Stimulated activated CD4-positive, alpha-beta T cell treated with anti-CD3 and anti-CD28 coated beads, Interleukin-2, amount 100 ng/mL, for 4 hours (primary cell): ENCODE measurements at regions not wholly inside any gene's neighbourhood (a gene's known extent, or its start where the extent isn't known, plus 50 kb on each side); places are given as distances from the start of the nearest gene placed in this dataset.

ENCODE experiments used
- DNase-seq: peaks from one replicate; pipeline ENCODE4 v3.0.0-alpha.2; 2020; ENCODE audit warnings: low read depth

DNA sequence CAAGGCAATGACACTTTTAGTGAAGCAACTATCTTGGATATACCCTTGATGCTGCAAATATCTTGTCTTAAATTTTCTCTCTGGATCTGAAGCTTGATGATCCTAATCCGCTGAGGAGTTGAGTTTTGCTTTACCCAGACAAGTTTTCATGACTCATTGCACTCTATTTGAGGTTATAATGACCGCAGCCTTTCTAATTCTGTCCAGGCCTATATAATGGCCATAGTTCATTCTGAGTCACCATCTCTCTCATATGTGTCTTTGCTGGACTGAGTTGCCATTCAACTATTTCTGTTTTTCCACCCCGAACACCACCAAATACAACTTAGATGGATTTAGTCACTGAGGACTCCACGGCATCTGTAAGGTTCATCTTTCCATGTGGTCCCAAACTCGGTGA lies 802.1 kb upstream of the FAM98A start:
- DNase-seq: no peak

DNA sequence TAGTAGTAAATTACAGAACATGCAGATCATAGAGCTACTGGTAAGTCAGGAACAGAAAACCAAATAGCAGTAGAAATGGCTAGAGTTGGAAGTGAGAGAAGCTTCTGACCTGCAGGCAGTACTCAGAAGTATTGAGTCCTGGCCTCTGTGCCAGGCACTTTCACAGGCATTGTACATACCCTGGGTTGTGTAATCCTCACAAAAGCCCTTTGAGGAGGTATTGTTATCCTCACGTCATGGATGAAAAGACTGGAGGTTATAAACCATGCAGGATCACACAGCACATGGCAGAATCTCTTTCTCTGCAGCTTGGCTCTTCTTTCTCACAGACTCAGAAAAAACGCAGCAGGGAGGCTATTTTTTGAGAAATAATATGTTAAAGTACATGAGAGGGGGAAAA lies 789.3 kb upstream of the FAM98A start:
- DNase-seq: no peak

DNA sequence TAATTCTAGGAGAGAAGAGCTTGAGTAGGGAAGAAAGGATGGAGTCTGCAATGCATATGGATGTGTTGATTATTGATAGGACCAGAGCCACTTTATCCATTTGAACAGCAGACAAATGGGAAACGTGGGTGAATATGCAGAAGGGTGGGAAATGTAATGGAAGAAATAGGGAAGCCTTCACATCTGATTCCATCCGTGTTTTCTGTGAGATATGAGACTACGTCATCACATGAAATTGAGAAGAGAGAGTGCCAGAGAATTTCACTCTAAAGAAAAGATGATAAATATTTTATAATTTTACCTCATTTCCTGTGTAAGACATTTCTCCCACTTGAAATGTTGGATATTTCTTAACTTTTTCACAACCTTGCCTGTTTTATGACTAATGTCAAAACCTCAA lies 788.4 kb upstream of the FAM98A start:
- DNase-seq: no peak

DNA sequence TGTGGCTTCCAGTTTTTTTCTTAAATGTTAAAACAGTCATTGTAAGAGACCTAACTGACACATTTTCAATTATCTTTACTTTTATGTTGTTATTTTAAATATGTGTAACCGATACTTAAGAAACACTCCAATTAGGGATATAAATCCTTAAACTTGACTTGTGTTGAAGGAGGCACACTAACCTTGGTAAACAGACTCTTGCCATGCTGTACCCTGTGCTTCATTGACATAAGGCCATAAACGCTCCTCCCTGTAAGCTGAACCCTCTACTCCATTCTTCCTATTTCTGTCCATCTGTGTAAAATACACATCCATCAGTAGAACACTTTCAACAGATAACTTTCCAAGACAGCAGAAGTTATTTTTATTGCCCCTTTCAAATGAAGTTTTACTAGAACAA lies 780.5 kb upstream of the FAM98A start:
- no peak for DNase-seq

DNA sequence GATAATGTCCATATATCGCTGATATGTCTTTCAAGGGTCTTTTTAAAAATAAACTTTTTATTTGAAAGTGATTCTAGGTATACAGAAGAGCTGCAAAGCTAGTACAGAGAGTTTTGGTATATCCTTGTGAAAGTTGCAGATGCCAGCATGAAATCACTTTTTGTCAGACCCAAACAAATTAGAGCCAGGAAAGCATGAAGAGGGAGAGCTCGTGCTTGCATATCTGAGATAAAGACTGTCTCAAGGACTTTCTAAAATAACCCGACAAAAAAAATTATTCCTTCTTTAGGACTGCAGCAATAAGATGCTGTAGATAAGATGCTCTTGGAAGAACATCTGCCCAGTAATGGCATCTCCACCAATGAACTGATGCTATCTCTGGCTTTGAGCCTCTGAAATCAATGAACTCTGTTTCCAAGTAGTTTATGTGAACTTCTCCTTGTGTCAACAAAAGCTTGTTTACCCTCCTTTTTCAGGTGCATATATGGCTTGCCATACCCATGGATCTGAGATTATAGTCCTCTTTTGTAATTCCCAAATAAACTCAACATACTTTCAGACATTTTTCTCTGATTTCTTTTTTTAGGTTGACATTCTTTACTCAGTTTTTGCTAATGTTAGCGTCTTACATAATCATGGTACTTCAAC lies 774.6 kb upstream of the FAM98A start:
- no peak for DNase-seq

DNA sequence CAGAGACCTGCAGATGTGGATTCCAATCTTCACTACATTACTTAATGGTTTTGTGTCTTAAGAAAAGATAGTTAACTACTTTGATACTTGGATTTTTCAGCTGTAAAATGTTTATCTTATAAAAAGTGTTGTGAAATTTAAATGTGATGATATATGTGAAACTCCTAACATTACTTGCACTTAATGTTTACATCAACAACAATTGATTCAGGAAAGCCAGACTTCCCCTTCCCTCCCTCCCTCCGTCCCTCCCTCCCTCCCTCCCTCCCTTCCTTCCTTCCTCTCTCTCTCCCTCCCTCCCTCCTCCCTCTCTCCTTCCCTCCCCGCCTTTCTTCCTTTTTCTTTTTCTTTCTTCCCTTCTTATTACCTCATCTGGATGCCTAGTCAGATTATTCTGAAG lies 773.9 kb upstream of the FAM98A start:
- no peak for DNase-seq

DNA sequence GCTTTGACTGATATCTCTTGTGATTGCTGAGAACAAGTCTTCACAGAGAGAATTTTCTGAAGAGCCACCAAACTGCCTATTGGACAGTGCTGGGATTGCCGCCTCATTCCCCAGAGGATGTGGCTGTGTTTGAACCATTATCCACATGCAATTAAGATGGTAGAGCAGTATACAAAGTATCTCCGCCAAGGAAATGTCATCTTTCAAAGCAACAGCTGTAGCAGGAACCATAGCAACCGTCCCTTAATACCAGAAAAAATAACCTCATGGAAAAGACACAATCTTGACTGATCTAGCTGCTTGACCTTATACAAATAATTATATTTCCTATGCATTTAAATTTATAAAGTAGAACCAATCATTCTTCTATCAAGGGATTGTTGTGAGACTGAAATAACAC lies 772.6 kb upstream of the FAM98A start:
- DNase-seq: no peak

DNA sequence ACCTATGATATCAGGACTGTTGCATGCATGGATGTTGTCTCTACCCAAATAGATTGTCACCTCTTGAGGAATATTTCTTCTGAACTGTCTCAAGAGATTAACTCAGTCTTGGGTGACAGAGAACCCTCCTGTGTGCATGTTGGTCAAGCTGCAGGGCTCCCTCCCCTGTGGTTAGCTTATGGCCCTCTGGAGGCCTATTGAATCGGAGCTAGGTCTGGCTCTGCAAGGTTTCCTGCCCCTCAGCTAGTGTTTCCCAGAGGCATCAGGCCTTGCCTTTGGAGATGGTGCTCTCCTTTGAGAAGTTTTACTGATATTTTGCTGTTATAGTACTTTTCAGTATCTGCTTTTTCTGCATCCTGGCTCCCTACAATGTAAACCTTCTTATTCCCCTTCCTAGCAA lies 769.2 kb upstream of the FAM98A start:
- DNase-seq: no peak

DNA sequence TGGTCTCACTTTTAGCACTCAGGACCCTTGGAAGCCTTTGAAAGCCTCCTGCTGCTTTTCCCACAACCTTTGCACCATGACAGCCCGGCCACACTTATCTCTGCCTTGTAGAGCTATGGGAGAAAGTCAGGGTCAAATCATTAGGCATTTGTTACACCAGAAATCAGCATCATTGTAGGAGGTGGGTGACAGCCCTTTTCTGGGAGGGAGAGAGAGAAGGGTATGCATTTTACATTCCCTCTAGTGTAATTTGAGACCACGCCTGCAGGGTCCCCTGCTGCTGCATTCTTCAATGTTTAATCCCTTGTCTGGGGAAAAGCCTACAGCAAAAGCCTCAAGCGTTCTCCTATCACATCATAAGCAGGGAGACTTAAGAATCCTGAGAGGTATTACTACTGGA lies 766.8 kb upstream of the FAM98A start:
- no peak for DNase-seq

DNA sequence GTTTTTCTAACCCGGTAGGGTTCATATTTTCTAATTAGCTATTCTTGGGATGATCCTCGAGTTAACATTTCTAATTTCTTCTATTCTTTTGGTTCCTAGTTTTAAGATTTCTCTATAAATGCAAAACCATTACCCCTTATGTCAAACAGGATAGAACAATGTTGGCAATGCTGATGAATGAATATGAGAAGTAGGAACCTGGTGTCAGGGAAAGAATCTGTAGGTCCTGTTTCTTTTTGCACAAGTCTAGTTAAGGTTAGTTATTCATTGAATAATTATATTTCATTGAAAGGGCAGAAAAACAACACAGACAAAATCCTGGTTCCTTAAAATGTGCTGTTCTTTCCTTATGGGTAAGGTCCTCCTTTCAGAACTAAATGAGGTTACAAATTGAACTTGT lies 766.4 kb upstream of the FAM98A start:
- DNase-seq: no peak

DNA sequence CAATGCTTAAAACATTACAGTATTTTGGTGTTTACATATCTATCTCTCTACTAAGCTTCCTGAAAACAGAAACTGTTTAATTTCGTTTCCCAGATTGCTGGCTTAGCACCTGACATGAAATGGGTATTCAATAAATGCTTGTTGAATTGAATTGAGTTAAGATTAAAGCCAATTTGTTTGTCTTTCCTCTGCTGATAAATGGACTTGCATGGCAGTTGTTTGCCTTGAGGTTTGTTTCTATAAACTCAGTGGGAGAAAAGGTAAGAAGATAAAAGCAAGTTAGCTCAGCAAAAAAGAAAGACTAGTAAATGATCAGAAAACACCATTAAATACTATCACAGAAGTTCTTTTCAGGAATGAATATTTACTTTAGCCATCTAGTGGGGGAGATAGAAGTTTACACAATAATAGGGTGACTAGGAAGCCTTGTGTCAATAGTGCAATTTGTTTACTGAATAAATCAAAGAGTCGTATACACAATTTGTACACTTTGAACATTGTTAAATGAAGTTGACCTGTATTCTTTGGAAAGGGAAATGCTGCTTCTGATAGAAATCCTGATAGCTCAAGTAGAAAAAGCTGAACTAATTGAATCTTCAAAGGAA lies 754.5 kb upstream of the FAM98A start:
- no peak for DNase-seq

DNA sequence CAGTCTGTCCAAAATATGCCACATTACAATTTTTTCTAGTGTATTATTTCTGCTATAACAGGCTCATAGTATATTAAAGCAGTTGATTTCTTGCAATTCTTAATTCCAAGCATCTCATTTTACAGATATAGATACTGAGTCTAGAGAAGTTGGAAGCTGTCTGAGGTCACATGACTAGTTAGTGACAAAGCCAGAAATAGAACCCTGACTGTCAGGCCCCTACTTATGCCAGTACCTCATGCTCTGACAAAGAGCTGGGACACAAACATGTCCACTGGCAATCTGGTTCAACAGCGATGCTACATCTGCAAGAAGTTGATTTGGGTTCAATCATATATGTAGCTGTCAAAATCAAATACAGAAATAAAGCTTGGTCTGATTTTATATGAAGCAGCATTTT lies 750.4 kb upstream of the FAM98A start:
- no peak for DNase-seq

DNA sequence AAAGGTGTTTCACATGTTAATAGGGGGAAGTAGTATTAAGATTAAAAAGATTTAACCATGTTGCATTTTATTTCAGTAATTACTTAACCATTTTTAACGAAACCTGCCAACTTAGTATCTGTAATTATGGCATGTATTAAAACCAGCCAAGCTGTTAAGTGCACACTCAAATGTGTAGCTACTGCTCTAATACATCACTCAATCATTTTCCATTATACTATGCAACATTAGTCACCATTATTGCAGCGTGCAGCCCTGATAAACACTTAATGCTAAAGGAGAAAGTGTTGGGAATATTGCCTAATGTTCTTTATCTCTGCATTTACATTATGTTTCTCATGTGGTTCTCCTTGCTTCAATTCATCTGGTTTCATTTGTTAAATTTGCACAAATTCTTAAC lies 745.9 kb upstream of the FAM98A start:
- no peak for DNase-seq

DNA sequence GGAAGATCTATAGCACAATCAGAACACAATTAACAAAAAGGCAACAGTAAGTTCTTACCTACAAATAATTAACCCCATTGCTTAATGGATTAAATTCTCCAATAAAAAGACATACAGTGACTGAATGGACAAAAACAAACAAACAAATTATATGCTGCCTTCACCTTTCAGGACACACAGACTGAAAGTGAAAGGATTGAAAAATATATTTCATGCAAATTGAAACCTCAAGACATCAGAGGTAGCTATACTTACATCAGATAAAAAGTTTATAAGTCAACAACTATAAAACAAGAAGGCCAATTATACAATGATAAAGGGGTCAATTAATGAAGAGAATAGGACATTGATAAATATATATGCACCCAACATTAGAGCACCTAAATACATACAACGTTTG lies 741.2 kb upstream of the FAM98A start:
- no peak for DNase-seq

DNA sequence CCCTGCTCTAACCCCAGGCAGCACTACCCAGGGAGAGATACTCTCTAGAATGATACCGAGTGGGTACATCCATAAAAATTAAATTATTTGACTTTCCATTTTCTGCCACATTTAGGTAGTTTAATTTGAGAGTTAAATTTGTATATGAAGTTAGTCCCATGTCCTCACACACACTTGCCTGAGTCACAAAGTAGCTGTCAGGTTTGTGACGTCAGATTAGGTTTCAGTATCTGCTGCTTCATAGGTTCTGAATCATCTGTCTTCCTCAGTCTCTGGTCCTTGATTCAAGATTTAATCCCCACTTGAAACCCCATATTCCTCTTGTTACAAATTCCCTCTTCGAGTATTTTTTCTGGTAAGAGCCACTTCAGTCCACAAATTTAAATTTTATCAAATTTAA lies 738.6 kb upstream of the FAM98A start:
- DNase-seq: no peak

DNA sequence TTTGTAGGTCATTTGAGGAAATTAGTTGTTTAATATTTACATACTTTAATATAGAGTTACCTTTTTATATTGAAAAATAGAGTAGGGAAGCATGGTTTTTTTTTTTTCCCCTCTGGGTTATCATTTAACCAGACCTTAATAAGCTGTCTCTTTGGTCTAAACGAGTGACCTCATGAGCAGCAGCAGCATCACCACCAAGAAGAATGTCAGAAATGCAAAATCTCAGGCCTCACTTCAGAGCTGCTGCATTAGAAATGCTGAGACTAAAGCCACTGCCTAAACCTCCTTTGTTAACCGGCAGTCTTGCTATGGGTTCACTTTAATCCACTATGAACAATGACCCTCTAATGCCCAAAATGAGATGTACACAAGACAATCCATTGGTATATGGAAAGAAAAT lies 733.7 kb upstream of the FAM98A start:
- no peak for DNase-seq

DNA sequence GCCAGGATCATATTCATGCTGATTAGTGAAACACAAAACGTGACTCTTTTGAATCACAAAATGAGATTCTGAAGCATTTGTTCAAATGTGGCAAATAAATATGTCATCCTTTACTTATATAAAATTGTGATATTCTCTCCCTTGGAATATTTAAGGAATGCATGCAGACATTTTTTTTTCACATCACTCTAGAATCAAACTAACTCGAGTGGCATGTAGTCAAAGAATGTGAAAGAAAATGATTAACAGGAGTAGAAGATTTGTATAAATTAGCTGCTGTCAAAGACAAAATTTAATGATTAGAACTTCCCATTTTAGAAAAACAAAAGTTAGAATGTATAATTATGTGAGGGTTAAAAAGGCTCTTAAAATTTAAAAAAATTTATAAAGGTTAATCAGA lies 721.0 kb upstream of the FAM98A start:
- DNase-seq: no peak

DNA sequence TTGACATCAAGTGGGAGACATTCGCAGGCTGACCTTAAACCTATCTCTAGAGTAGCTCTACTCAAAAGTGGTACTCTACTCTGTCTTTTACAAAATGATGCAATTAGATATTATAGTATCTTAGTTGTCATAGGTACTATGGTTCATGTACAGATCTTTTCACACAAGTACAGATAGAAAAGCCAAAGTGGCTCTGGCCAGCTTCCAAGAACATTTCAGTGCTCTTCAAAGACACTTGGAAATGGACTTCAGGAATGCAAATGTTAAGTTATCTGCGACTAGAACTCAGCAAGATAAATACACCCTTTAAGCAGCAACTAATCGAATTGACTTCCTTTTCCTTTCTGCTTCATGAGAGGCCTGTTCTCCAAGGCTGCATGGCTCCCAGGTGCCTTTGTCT lies 718.7 kb upstream of the FAM98A start:
- no peak for DNase-seq

DNA sequence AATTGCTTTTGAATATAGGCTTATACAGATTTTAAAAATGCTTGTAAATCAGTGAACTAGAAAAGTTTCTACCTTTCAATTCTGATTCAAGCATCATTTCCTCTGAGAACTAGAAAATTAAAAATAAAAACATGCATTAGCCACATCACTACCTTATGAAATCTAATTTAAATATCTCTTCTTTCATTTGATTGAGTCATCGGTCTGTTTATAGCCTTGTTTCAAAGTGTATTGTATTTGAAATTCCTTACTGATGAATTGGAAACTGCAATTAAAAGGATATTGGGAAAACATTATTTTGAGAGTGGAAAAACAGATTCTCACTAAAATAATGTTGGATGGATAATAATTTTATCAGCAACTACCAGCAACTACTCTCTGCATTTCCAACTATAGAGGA lies 717.7 kb upstream of the FAM98A start:
- DNase-seq: no peak

DNA sequence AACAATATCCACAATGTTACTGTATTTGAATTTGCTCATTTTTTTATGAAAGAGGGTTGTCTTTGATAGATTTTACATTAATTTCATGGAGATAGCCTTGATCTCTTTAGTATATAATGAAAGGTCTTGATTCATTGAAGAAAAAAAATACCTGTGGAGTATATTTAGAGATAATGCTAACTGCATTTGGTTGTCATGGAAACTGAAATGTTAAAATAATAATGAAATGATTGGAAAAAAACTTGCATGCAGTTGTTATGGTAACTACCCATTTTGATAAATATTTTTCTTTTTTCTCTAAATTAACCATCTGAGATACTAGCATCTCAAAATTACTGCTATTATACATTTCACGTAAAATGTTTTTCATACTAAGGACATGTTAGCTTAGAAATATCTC lies 712.7 kb upstream of the FAM98A start:
- DNase-seq: no peak

DNA sequence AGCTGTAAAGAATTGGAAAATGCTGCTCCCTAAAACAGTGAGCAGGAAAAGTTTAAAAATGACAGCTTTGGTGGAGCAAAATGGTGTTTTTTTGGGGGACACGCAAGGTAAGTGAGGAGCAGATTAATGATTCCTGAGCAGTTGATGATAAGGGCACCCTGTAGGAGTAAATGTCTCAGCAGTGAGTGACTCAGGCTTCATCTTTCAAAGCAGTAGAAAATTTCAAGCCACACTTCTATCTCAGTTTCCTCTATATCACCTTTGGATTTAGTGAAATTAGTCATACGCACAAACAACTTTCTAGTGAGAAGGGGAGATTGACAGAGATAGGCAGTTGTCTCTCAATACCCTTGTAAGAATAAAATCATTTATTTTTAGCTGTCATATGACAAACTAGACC lies 709.0 kb upstream of the FAM98A start:
- DNase-seq: no peak

DNA sequence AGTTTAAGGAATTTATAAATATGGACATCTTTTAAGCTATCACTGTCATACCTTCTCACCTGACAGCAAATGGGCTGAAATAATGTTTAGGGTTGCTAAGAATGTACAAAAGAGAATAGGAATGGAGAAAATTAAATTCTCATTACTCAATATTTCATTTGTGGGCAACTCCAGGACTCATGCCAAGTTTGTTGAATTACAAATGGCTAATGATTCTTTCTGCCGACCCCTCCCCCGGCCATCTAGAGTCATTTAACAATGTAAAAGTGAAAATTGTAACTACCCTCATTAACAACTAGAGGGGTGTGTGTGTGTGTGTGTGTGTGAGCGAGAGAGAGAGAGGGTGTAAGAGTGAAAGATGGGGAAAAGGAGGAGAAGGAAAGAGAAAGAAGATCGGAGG lies 708.5 kb upstream of the FAM98A start:
- DNase-seq: no peak

DNA sequence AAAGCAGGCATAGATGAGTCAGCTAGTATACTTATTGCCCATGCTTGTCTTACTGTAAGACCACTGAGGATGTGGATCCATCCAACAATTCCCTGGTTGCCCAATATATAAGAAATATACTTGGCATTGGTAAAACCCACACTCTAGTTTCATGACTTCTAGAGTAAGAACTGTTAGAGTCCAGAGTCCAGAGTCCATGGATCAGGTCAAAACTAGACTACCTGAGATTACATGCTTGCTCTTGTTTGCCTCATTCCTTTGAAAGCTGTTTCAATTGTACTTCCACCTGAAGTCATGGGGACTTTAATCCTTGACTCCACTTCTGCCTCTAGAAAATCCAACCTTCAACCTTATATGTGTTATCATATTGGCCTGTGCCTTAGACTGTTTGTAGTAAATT lies 707.6 kb upstream of the FAM98A start:
- no peak for DNase-seq

DNA sequence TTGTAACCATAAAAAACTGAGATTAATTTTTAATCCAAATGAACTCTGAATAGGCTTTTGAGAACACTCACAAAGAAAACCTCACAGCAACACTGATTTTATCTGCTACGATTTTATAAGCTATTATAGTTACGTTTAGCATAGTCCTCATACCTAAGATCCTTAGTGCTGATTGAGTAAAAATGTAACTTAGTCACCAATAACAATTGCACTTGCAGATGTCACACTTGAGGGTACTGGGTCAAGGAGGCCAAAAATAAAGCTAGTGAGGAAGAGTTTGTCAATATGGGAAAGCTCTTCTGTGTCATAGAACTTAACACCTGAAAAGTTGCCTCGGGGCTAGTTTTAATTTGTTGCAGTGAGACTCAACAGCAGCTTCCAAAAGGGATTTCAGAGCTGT lies 706.5 kb upstream of the FAM98A start:
- no peak for DNase-seq

DNA sequence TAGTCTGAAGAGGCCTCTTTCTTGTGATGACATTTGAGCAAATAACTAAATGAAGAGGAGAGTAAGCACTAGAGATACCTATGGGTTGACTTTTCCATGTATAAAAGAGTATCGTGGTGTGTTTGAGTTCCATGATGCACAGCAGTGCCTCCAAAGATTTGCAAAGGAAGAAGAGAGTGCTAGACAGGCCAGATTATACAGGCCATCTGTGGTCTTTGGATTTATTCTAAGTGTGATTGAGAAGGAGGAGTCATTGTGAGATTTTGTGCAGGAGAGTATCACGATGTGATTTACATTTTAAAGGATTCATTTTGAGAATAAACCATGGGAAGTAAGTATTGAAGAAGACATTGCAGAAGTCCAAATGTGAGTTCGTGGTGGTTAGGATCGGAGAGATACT lies 695.9 kb upstream of the FAM98A start:
- no peak for DNase-seq
